HFF-Myc (cell line): ENCODE measurements at regions not wholly inside any gene's neighbourhood (a gene's known extent, or its start where the extent isn't known, plus 50 kb on each side); places are given as distances from the start of the nearest gene placed in this dataset.
"Not testable (repeated sequence)": the region's sequence is repeated elsewhere in the genome, so short reads cannot be mapped to it uniquely, and the experiment has no call there.

Experiments used
- DNase-seq: peaks from one replicate; pipeline ENCODE4 v3.0.0-alpha.2; 2011; ENCODE audit warnings: low read depth; ENCODE audit errors: extremely low read depth
- H3K4me3 ChIP-seq: replicated peaks from 2 replicates; pipeline ENCODE4 v1.5.1; 2011; ENCODE audit warnings: low read depth, mild to moderate bottlenecking, control low read depth, low read length
- TF ChIP-seq, protein P1 (sequence below): IDR thresholded peaks from 2 replicates; pipeline ENCODE4 v1.5.1; 2012; ENCODE audit warnings: mild to moderate bottlenecking, low read depth, low read length, control low read depth; ENCODE audit errors: missing control alignments

DNA sequence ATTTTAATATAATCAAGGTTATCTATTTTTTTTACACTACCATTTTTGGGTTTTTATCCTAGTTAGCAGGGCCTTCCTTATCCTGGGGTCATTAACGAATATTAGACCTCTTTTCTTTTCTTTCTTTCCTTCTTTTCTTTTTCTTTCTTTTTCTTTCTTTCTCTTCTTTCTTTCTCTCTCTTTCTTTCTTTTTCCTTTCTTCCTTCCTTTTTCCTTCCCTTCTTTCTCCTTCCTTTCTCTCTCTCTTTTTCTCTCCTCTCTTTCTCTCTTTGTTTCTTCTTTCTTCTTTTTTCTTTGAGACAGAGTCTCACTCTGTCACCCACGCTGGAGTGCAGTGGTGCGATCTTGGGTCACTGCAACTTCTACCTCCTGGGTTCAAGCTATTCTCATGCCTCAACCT lies 120.4 kb upstream of the PDE7B start:
- TF ChIP-seq, protein P1, sequence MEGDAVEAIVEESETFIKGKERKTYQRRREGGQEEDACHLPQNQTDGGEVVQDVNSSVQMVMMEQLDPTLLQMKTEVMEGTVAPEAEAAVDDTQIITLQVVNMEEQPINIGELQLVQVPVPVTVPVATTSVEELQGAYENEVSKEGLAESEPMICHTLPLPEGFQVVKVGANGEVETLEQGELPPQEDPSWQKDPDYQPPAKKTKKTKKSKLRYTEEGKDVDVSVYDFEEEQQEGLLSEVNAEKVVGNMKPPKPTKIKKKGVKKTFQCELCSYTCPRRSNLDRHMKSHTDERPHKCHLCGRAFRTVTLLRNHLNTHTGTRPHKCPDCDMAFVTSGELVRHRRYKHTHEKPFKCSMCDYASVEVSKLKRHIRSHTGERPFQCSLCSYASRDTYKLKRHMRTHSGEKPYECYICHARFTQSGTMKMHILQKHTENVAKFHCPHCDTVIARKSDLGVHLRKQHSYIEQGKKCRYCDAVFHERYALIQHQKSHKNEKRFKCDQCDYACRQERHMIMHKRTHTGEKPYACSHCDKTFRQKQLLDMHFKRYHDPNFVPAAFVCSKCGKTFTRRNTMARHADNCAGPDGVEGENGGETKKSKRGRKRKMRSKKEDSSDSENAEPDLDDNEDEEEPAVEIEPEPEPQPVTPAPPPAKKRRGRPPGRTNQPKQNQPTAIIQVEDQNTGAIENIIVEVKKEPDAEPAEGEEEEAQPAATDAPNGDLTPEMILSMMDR, result no peak
- DNase-seq, result no peak
- H3K4me3 ChIP-seq, result no peak overlapping the region

DNA sequence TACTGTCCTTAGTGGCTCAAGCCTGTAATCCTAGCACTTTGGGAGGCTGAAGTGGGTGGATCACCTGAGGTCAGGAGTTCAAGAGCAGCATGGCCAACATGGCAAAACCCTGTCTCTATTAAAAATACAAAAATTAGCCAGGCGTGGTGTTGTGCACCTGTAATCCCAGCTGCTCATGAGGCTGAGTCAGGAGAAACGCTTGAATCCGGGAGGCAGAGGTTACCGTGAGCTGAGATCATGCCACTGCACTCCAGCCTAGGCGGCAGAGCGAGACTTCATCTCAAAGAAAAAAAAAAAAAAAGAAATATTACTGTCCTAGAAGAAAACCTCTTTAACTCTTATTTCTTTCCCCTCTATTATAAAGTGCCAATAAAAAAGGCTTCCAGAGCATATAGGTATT lies 115.2 kb upstream of the PDE7B start:
- not testable (repeated sequence) for DNase-seq, H3K4me3 ChIP-seq

DNA sequence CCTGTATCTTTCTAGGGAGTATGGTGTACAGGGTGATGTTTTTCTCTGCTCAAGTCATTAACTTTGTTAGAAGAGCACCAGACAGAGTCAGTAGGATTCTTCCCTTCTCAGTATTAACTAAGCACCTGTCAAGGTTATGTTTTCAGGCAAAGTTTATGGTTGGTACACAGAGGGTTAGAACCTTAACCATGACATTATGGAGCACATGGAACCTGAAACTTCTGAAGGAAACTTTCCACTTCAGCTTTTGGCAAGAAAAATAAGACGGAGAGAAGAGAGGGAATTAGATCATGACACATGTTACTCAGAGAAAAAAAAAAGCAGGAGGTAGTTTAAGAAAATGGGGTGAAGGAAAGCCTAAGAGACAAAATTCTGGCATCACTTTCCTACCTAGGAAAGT lies 112.9 kb upstream of the PDE7B start:
- no peak overlapping the region for H3K4me3 ChIP-seq
- TF ChIP-seq, protein P1, result no peak
- DNase-seq, result no peak

- no peak overlapping the region for H3K4me3 ChIP-seq
- no peak for DNase-seq
- TF ChIP-seq, protein P1, result no peak
Observed at GRCh38 chr6:135739288-135739687, 112.2 kb upstream of the PDE7B start.

- H3K4me3 ChIP-seq, result no peak overlapping the region
- no peak for DNase-seq
- TF ChIP-seq, protein P1, result no peak
Observed at GRCh38 chr6:135740580-135740979, 110.9 kb upstream of the PDE7B start.

- no peak for DNase-seq
- TF ChIP-seq, protein P1, result no peak
- no peak overlapping the region for H3K4me3 ChIP-seq
Observed at GRCh38 chr6:135743476-135743875, 108.0 kb upstream of the PDE7B start.

DNA sequence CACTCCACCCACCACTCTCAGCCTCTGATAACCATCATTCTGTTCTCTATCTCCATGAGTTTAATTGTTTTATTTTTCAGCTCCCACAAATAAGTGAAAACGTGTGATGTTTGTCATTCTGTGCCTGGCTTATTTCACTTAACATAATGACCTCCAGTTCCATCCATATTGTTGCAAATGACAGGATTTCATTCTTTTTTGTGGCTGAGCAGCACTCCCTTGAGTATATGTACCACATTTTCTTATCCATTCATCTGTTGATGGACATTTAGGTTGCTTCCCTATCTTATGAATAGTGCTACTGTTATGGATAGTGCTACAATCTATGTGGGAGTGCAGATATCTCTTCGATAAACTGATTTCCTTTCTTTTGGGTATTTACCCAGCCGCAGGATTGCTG lies 103.3 kb upstream of the PDE7B start:
- DNase-seq, result no peak
- TF ChIP-seq, protein P1, result no peak
- no peak overlapping the region for H3K4me3 ChIP-seq
